ENCODE measurements at regions not wholly inside any gene's neighbourhood (a gene's known extent, or its start where the extent isn't known, plus 50 kb on each side); places are given as distances from the start of the nearest gene placed in this dataset.

DNA sequence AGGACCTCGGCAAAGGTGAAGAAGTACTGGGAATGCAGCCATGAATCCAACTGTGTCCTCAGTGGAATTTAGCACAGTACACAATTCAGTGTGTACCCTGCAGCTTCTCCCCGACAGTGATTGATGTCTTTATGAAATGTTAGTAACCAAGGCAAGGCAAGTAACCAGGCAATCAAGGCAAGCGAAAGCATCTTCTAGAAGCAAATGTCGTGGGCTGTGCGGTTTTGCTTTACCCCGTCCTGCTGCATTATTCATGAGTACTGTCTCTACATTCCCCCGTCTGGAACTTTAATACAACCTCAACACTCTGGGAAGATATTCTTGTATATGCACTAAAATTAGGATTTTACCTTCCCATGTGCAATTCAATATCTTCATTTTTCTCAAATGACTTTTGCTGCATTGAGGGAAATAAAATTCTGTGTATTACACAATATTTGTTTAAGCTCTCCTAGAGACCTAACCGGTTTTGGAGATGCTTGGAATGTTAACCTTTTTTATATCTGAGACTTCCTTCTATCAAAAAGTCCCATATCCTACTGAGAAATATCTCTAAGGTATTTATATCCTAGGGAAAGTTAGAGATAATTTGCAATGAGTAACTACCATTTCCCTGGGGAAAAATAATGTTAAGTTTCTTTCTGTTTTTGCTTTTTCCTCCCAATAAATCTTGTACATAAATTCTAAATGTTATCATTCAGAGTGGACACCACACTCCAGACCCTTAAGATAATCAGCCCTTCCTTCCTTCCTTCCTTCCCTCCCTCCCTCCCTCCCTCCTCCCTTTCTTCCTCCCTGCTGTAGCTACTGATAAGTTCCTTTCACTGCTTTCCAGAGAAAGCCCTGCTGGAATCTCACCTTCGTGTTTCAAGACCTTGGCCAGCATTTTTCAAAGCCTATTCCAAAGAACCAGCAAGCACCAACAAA, 51.9 kb upstream of the ADORA2B start:
- Histone ChIP-seq H3K9me2 (ENCODE audit: insufficient read depth) (no peaks in the 10 kb centered on the region), H3K9me3 (ENCODE audit: control insufficient read depth in 1 of 2, insufficient read depth in 1 of 2, low read depth in 1 of 2, low read length in 2 of 2) (no peaks in the 10 kb centered on the region), H4K20me1 (ENCODE audit: insufficient read depth) (no peaks in the 10 kb centered on the region), H2AFZ (ENCODE audit: low read depth, low read length, poor library complexity, severe bottlenecking) (no peak overlapping the region), H3K27me3 (ENCODE audit: insufficient read depth, low read length) (no peaks in the 10 kb centered on the region), H3K4me2 (ENCODE audit: low read length) (no peak overlapping the region), H3K79me2 (ENCODE audit: insufficient read depth, low read length) (no peaks in the 10 kb centered on the region), H3K9ac (ENCODE audit: low read length) (no peak overlapping the region), H3K36me3 (ENCODE audit: control insufficient read depth in 1 of 2, insufficient read depth in 2 of 2, low read length in 2 of 2) (no peaks in the 10 kb centered on the region), H3K27ac (ENCODE audit: low read depth, low read length) (no peak overlapping the region), H3K4me3 (replicated peaks in 1 of 2; ENCODE audit: low read depth in 1 of 2, low read length in 2 of 2) (no peak overlapping the region), H3K4me1 (ENCODE audit: control insufficient read depth in 1 of 2, insufficient read depth in 2 of 2, low read length in 2 of 2) (no peaks in the 10 kb centered on the region)
- RAD21 ChIA-PET (ENCODE audit: low non-redundant PET in 1 of 2, low total read pairs in 2 of 2, uncharacterized antibody in 2 of 2, unreplicated experiment in 2 of 2) = no interaction called here
- ATAC-seq = no peak
- TF ChIP-seq POLR2A (IDR thresholded peaks at IDR 0.05; ENCODE audit: borderline replicate concordance, extremely low read depth, insufficient read depth, insufficient read length) (no peak), JUND (IDR thresholded peaks at IDR 0.05) (no peak), SIN3A (IDR thresholded peaks at IDR 0.05; ENCODE audit: low read depth) (no peak), SP1 (IDR thresholded peaks at IDR 0.05; ENCODE audit: low read depth) (no peak), TCF7L2 (IDR thresholded peaks at IDR 0.05; ENCODE audit: borderline replicate concordance, extremely low read depth, insufficient read depth, insufficient read length) (no peak), CEBPB (IDR thresholded peaks at IDR 0.05; ENCODE audit: low read depth) (no peak), EGR1 (IDR thresholded peaks at IDR 0.05; ENCODE audit: low read depth) (no peak), RAD21 (IDR thresholded peaks at IDR 0.05; ENCODE audit: low read depth) (no peak), EZH2phosphoT487 (IDR thresholded peaks at IDR 0.05; ENCODE audit: borderline replicate concordance) (no peak), ZFX (IDR thresholded peaks at IDR 0.05) (no peak), EZH2 (IDR thresholded peaks at IDR 0.05) (no peak), YY1 (IDR thresholded peaks at IDR 0.05; ENCODE audit: extremely low read depth, insufficient replicate concordance, low read depth, low read length) (no peak), ZNF274 (IDR thresholded peaks at IDR 0.05; ENCODE audit: low read depth, low read length) (no peak), ELF1 (IDR thresholded peaks at IDR 0.05; ENCODE audit: borderline replicate concordance, low read depth) (no peak), CBX3 (IDR thresholded peaks at IDR 0.05; ENCODE audit: low read depth) (no peak)
- TF ChIP-seq, protein P1, sequence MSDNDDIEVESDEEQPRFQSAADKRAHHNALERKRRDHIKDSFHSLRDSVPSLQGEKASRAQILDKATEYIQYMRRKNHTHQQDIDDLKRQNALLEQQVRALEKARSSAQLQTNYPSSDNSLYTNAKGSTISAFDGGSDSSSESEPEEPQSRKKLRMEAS (IDR thresholded peaks at IDR 0.05) = no peak
- TF ChIP-seq, protein P2, sequence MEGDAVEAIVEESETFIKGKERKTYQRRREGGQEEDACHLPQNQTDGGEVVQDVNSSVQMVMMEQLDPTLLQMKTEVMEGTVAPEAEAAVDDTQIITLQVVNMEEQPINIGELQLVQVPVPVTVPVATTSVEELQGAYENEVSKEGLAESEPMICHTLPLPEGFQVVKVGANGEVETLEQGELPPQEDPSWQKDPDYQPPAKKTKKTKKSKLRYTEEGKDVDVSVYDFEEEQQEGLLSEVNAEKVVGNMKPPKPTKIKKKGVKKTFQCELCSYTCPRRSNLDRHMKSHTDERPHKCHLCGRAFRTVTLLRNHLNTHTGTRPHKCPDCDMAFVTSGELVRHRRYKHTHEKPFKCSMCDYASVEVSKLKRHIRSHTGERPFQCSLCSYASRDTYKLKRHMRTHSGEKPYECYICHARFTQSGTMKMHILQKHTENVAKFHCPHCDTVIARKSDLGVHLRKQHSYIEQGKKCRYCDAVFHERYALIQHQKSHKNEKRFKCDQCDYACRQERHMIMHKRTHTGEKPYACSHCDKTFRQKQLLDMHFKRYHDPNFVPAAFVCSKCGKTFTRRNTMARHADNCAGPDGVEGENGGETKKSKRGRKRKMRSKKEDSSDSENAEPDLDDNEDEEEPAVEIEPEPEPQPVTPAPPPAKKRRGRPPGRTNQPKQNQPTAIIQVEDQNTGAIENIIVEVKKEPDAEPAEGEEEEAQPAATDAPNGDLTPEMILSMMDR (IDR thresholded peaks at IDR 0.05 in 2 of 3, conservative IDR thresholded peaks at IDR 0.05 in 1 of 3; ENCODE audit: borderline replicate concordance in 1 of 3, insufficient read depth in 1 of 3, low read depth in 2 of 3, low read length in 2 of 3) = no peak
- intact Hi-C loops (cut with micrococcal nuclease) = no loop called here
- CTCF ChIA-PET = no interaction called here
- POLR2A ChIA-PET = no interaction called here
- no peak for DNase-seq (ENCODE audit: low read depth, low spot score)
- BruUV-seq (replicated peaks) = no TSS peak

Data from HCT116 (cell line).